Body of pancreas (tissue), 4 donors: ENCODE measurements at regions not wholly inside any gene's neighbourhood (a gene's known extent, or its start where the extent isn't known, plus 50 kb on each side); places are given as distances from the start of the nearest gene placed in this dataset.
A peak's percentile ranks its signal among the peaks of the same experiment; 100 is the strongest.

Experiments
- POLR2A ChIP-seq, 3 donors: fragments of 450-650 bp; IDR thresholded peaks; one replicate each; pipeline ENCODE4 v1.6.1; 2016; ENCODE audit warnings: antibody characterized with exemption in 3 of 3, mild to moderate bottlenecking in 2 of 3
- TF ChIP-seq, protein P1 (sequence below), 7 experiments: fragments of 450-650 bp in 4 of 7; fragments of 200-600 bp in 3 of 7; sonication (generic) in 3 of 7; IDR thresholded peaks; one replicate each; pipeline ENCODE4 v1.5.1; 2016 to 2019; ENCODE audit warnings: antibody characterized with exemption in 7 of 7

DNA sequence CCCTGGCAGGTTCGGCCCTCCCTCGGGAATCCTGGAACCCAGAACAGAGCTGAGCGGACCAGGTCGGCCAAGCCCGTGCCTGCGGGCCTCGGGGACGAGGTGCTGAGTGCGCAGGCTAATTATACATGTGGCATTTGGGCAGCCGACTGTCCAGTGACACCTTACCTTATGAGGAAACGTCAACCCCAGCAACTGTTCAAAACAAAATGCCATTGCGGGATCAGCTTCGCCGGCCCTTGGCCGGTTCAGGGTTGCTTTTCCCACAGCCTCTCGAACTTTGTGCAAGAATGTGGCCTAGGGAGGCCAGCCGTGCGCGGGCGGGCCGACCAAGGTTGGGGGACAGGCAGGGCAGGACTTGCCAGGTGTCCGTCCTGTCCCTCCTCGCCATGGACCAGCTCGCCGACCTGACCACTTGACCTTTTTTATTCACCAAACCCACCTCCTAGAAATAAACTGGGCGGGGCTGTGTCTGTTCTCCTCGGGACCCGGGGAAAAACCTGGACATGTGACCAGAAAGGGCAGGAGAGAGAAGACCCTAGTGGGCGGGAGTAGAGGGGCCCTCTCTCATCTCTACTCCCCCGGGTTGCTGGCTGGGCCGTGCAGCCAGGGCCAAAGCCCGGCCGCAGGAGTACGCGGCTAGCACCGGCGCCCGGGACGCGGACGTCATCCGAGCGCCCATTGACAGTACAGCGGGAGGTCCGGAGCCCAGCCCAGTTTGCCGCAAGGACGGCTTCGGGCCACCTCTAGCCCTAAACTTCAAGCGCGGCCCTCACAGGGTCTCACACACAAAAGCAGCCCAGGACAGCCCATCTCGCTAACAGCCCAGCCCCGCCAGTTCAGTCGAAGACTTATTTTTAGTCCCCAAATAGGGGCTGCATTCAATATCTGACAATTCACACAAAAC is 134.3 kb upstream of the C11orf58 start:
- TF ChIP-seq, protein P1, sequence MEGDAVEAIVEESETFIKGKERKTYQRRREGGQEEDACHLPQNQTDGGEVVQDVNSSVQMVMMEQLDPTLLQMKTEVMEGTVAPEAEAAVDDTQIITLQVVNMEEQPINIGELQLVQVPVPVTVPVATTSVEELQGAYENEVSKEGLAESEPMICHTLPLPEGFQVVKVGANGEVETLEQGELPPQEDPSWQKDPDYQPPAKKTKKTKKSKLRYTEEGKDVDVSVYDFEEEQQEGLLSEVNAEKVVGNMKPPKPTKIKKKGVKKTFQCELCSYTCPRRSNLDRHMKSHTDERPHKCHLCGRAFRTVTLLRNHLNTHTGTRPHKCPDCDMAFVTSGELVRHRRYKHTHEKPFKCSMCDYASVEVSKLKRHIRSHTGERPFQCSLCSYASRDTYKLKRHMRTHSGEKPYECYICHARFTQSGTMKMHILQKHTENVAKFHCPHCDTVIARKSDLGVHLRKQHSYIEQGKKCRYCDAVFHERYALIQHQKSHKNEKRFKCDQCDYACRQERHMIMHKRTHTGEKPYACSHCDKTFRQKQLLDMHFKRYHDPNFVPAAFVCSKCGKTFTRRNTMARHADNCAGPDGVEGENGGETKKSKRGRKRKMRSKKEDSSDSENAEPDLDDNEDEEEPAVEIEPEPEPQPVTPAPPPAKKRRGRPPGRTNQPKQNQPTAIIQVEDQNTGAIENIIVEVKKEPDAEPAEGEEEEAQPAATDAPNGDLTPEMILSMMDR (IDR thresholded peaks at IDR 0.05) = no peak
- peak in 1 of 3 donors; percentile 61 for TF ChIP-seq POLR2A (IDR thresholded peaks at IDR 0.05)
